Left ventricle myocardium inferior (tissue), 1 donor: ENCODE measurements at regions not wholly inside any gene's neighbourhood (a gene's known extent, or its start where the extent isn't known, plus 50 kb on each side); places are given as distances from the start of the nearest gene placed in this dataset.

Source experiments
- DNase-seq: peaks from one replicate; pipeline ENCODE4 v3.0.0-alpha.2; 2020
- H3K27ac ChIP-seq: fragments of 200-600 bp; replicated peaks from 2 replicates; pipeline ENCODE4 v1.8.0; 2021
- H3K27me3 ChIP-seq: fragments of 200-600 bp; 2 replicates; pipeline ENCODE4 v1.8.0; 2021; ENCODE audit warnings: low read depth
- H3K36me3 ChIP-seq: fragments of 200-600 bp; 2 replicates; pipeline ENCODE4 v1.8.0; 2021
- H3K4me1 ChIP-seq: fragments of 200-600 bp; 2 replicates; pipeline ENCODE4 v1.8.0; 2021
- H3K4me3 ChIP-seq: fragments of 200-600 bp; 2 replicates; pipeline ENCODE4 v1.8.0; 2021; ENCODE audit warnings: mild to moderate bottlenecking, moderate library complexity
- H3K9me3 ChIP-seq: fragments of 200-600 bp; replicated peaks from 2 replicates; pipeline ENCODE4 v1.8.0; 2021
- CTCF ChIP-seq: fragments of 200-600 bp; IDR thresholded peaks from 2 replicates; pipeline ENCODE4 v1.8.0; 2021; ENCODE audit warnings: antibody characterized with exemption, mild to moderate bottlenecking, borderline replicate concordance
- intact Hi-C: fragments of 100-400 bp; cut with micrococcal nuclease; formaldehyde crosslinking; loops from one replicate; pipeline ENCODE4 v1.11.0; 2022
- donor health status: DM: no; HTN: yes; CAD: no; lungs with severe emphysema.

- H3K27ac ChIP-seq, result peak overlapping the region; percentile 82
- intact Hi-C loops, result no loop called here
- no peak for TF ChIP-seq CTCF
Measured at GRCh38 chr1:68623700-68624099, 126.8 kb upstream of the DEPDC1 start.

GRCh38 chr1:68624233-68624632 is 127.4 kb upstream of the DEPDC1 start:
- no peak for TF ChIP-seq CTCF
- intact Hi-C loops, result no loop called here
- no peak for DNase-seq
- peaks cover 18% of the 10 kb centered on the region for H3K4me1 ChIP-seq
- H3K9me3 ChIP-seq, result peaks cover 38% of the 10 kb centered on the region
- no peaks in the 10 kb centered on the region for H3K36me3 ChIP-seq
- H3K27me3 ChIP-seq, result no peaks in the 10 kb centered on the region
- no peak overlapping the region for H3K4me3 ChIP-seq
- H3K27ac ChIP-seq, result peak overlapping the region; percentile 82

More at GRCh38 chr1:68623700-68624099, 126.8 kb upstream of the DEPDC1 start:
- peaks cover 18% of the 10 kb centered on the region for H3K4me1 ChIP-seq
- no peak overlapping the region for H3K4me3 ChIP-seq
- H3K36me3 ChIP-seq, result no peaks in the 10 kb centered on the region
- H3K9me3 ChIP-seq, result peaks cover 39% of the 10 kb centered on the region
- H3K27me3 ChIP-seq, result no peaks in the 10 kb centered on the region
- DNase-seq, result peak; percentile 47

GRCh38 chr1:68625624-68626023 is 128.7 kb upstream of the DEPDC1 start:
- intact Hi-C loops, result no loop called here

GRCh38 chr1:68633141-68633919 is 136.4 kb upstream of the DEPDC1 start:
- intact Hi-C loops, result no loop called here
- H3K4me1 ChIP-seq, result peaks cover 8% of the 10 kb centered on the region

More at GRCh38 chr1:68625624-68626023, 128.7 kb upstream of the DEPDC1 start:
- Histone ChIP-seq H3K36me3 (no peaks in the 10 kb centered on the region), H3K27ac (no peak overlapping the region), H3K4me1 (peaks cover 18% of the 10 kb centered on the region), H3K27me3 (no peaks in the 10 kb centered on the region), H3K4me3 (no peak overlapping the region), H3K9me3 (peaks cover 24% of the 10 kb centered on the region)
- TF ChIP-seq CTCF, result no peak
- DNase-seq, result no peak

GRCh38 chr1:68644504-68644903 is 147.6 kb upstream of the DEPDC1 start:
- intact Hi-C loops, result no loop called here
- TF ChIP-seq CTCF, result no peak
- no peak overlapping the region for H3K27ac ChIP-seq
- H3K4me1 ChIP-seq, result no peaks in the 10 kb centered on the region
- H3K4me3 ChIP-seq, result no peak overlapping the region
- no peaks in the 10 kb centered on the region for H3K9me3 ChIP-seq
- H3K36me3 ChIP-seq, result no peaks in the 10 kb centered on the region
- no peak for DNase-seq
- H3K27me3 ChIP-seq, result no peaks in the 10 kb centered on the region

More at GRCh38 chr1:68633141-68633919, 136.4 kb upstream of the DEPDC1 start:
- Histone ChIP-seq H3K27ac (no peak overlapping the region), H3K4me3 (no peak overlapping the region), H3K27me3 (no peaks in the 10 kb centered on the region), H3K9me3 (no peaks in the 10 kb centered on the region), H3K36me3 (no peaks in the 10 kb centered on the region)
- no peak for DNase-seq
- TF ChIP-seq CTCF, result no peak
